Heart right ventricle (tissue), 16 donors: ENCODE measurements at regions not wholly inside any gene's neighbourhood (a gene's known extent, or its start where the extent isn't known, plus 50 kb on each side); places are given as distances from the start of the nearest gene placed in this dataset.
A peak's percentile ranks its signal among the peaks of the same experiment; 100 is the strongest.

Source experiments
- ATAC-seq, 8 donors: fragments of 200-7000 bp; cut with Tn5 transposase; one replicate each; pipeline ENCODE4 v1.9.1; 2020; ENCODE audit warnings: mild to moderate bottlenecking in 8 of 8, moderate library complexity in 8 of 8, moderate number of reproducible peaks in 1 of 8
- DNase-seq, 2 donors: peaks; one replicate each; pipeline ENCODE4 v3.0.0-alpha.2; 2020
- H3K27ac ChIP-seq, 10 donors: fragments of 200-600 bp; sonication (generic) in 2 of 10; one replicate each; pipeline versions ENCODE4 v1.5.0 to v1.8.0; 2020 to 2022; ENCODE audit warnings: mild to moderate bottlenecking in 3 of 10
- H3K27me3 ChIP-seq, 7 donors: fragments of 200-600 bp; one replicate each; pipeline ENCODE4 v1.8.0; 2021 to 2022; ENCODE audit warnings: mild to moderate bottlenecking in 2 of 7
- H3K36me3 ChIP-seq, 9 donors: fragments of 200-600 bp; sonication (generic) in 1 of 9; one replicate each; pipeline versions ENCODE4 v1.5.0 to v1.8.0; 2020 to 2022; ENCODE audit warnings: mild to moderate bottlenecking in 2 of 9
- H3K4me1 ChIP-seq, 9 donors: fragments of 200-600 bp; sonication (generic) in 1 of 9; one replicate each; pipeline versions ENCODE4 v1.5.0 to v1.8.0; 2020 to 2022; ENCODE audit warnings: mild to moderate bottlenecking in 4 of 9
- H3K4me3 ChIP-seq, 10 donors: fragments of 200-600 bp; sonication (generic) in 2 of 10; one replicate each; pipeline versions ENCODE4 v1.5.0 to v1.8.0; 2020 to 2022; ENCODE audit warnings: mild to moderate bottlenecking in 7 of 10, moderate library complexity in 2 of 10
- H3K9me3 ChIP-seq, 11 donors: fragments of 200-600 bp in 10 of 11; sonication (generic) in 2 of 11; one replicate each; pipeline versions ENCODE4 v1.5.0 to v1.8.0; 2013 to 2022; ENCODE audit warnings: mild to moderate bottlenecking in 2 of 11, control low read depth in 1 of 11, moderate library complexity in 1 of 11
- CTCF ChIP-seq, 9 donors: fragments of 200-600 bp; sonication (generic) in 2 of 9; IDR thresholded peaks; one replicate each; pipeline versions ENCODE4 v1.5.0 to v1.8.0; 2021 to 2022; ENCODE audit warnings: antibody characterized with exemption in 9 of 9, mild to moderate bottlenecking in 5 of 9, moderate library complexity in 1 of 9
- WGBS, 2 donors: extraction: QIAGEN DNeasy Blood & Tissue Kit; methylation state at CpG; one replicate each; pipeline ENCODE4 v1.1.7; 2013; ENCODE audit warnings: inconsistent platforms in 1 of 2; 5-methylcytosine and 5-hydroxymethylcytosine counted together
- intact Hi-C, 10 donors: fragments of 100-400 bp; cut with DNase I; formaldehyde crosslinking; loops; one replicate each; pipeline versions ENCODE4 v1.11.1 to v1.14.2; 2022
- donor health status: Arrhythmogenic right ventricular cardiomyopathy.
- donor health status: ischemic (EF 13 %, LVEDD 7.1; RV severe dilation, severe dysfunction).
- donor health status: healthy with polysubstance abuse.
- donor health status: DM: no; HTN: yes; CAD: no.
- donor health status: DM: no; HTN: no; CAD: no.
- donor health status: ischemic (EF 25% LVEDD 6.9; RV normal size, moderate dysfunction).
- donor health status: ischemic (EF 25% LVEDD 5.7; RV mildly dilated, moderate dysfunction).
- donor health status: healthy.
- donor health status: DM: yes; HTN: yes; CAD: no.
- donor health status: Ischemic cardiomyopathy.
- donor health status: ischemic (EF 35%, LVEDD 5.7; RV mildly dilated, moderate dysfunction).
- donor health status: nonischemic (EF 11% LVEDD 7.7; RV severe dilation, severe dysfunction).
- donor health status: DM: yes; HTN: yes; CAD: no.
- donor health status: PGD.
- donor health status: ischemic (EF 29% LVEDD 5.4; RV normal size, mild dysfunction).
- donor health status: nonischemic (EF 23%, LVEDD 6.1; RV moderate dilation, normal function).

GRCh38 chr2:122031544-122032263 is 276.3 kb downstream of the TSN start:
- no peaks in the 10 kb centered on the region for H3K36me3 ChIP-seq
- TF ChIP-seq CTCF (IDR thresholded peaks at IDR 0.05), result no peak
- no peak overlapping the region for H3K27ac ChIP-seq
- DNase-seq (peak in 1 of 2 donors; percentile 24), ATAC-seq (no peak)
- H3K27me3 ChIP-seq, result peaks cover 0 to 4% (median 0%) of the 10 kb centered on the region in 7 donors
- peaks cover 0 to 8% (median 0%) of the 10 kb centered on the region in 9 donors for H3K4me1 ChIP-seq
- no peak overlapping the region for H3K4me3 ChIP-seq
- WGBS, 2 donors, result 45 to 49% methylated on average over 10 of the region's 10 CpGs
- H3K9me3 ChIP-seq, result peaks cover 0 to 5% (median 0%) of the 10 kb centered on the region in 11 donors
- intact Hi-C loops, result no loop called here

GRCh38 chr2:122032264-122032645 is 276.8 kb downstream of the TSN start:
- 87 to 88% methylated on average over 6 of the region's 6 CpGs for WGBS, 2 donors
- Histone ChIP-seq H3K27me3 (peaks cover 0 to 4% (median 0%) of the 10 kb centered on the region in 7 donors), H3K4me3 (no peak overlapping the region), H3K36me3 (no peaks in the 10 kb centered on the region), H3K27ac (no peak overlapping the region), H3K9me3 (peaks cover 0 to 5% (median 0%) of the 10 kb centered on the region in 11 donors), H3K4me1 (peaks cover 0 to 8% (median 0%) of the 10 kb centered on the region in 9 donors)
- no peak for TF ChIP-seq CTCF (IDR thresholded peaks at IDR 0.05)
- no peak for DNase-seq
- ATAC-seq, result no peak
- intact Hi-C loops, result no loop called here

- Histone ChIP-seq H3K4me1 (peaks cover 0 to 3% (median 0%) of the 10 kb centered on the region in 9 donors), H3K4me3 (no peak overlapping the region), H3K36me3 (no peaks in the 10 kb centered on the region), H3K9me3 (peaks cover 0 to 5% (median 0%) of the 10 kb centered on the region in 11 donors), H3K27ac (no peak overlapping the region), H3K27me3 (peaks cover 0 to 4% (median 0%) of the 10 kb centered on the region in 7 donors)
- ATAC-seq, result no peak
- no peak for TF ChIP-seq CTCF (IDR thresholded peaks at IDR 0.05)
- intact Hi-C loops, result no loop called here
- 89 to 91% methylated on average over 3 of the region's 3 CpGs for WGBS, 2 donors
- DNase-seq, result no peak
Measured at GRCh38 chr2:122033778-122034177, 278.3 kb downstream of the TSN start.

- DNase-seq (no peak), ATAC-seq (no peak)
- 73 to 84% methylated on average over 5 of the region's 5 CpGs for WGBS, 2 donors
- no peaks in the 10 kb centered on the region for H3K4me1 ChIP-seq
- no peak overlapping the region for H3K4me3 ChIP-seq
- H3K27me3 ChIP-seq, result peaks cover 0 to 4% (median 0%) of the 10 kb centered on the region in 7 donors
- no peak for TF ChIP-seq CTCF (IDR thresholded peaks at IDR 0.05)
- H3K27ac ChIP-seq, result no peak overlapping the region
- intact Hi-C loops, result no loop called here
- no peaks in the 10 kb centered on the region for H3K36me3 ChIP-seq
- H3K9me3 ChIP-seq, result peaks cover 0 to 6% (median 0%) of the 10 kb centered on the region in 11 donors
Measured at GRCh38 chr2:122034344-122034743, 278.9 kb downstream of the TSN start.
